ENCODE measurements at regions not wholly inside any gene's neighbourhood (a gene's known extent, or its start where the extent isn't known, plus 50 kb on each side); places are given as distances from the start of the nearest gene placed in this dataset.

GRCh38 chr10:23717913-23718312 is 279.0 kb downstream of the OTUD1 start:
- TF ChIP-seq EGR1 (IDR thresholded peaks at IDR 0.05; ENCODE audit: borderline replicate concordance in 1 of 2, low read depth in 2 of 2, low read length in 2 of 2), result no peak
- TF ChIP-seq CTCF (IDR thresholded peaks at IDR 0.05 in 2 of 3, conservative IDR thresholded peaks at IDR 0.05 in 1 of 3; ENCODE audit: control insufficient read depth in 2 of 3, extremely low read depth in 1 of 3, insufficient read depth in 1 of 3, low read depth in 3 of 3, low read length in 3 of 3), result no peak
- no peak for TF ChIP-seq EED (IDR thresholded peaks at IDR 0.05; ENCODE audit: low read depth)
- TF ChIP-seq SRF (IDR thresholded peaks at IDR 0.05; ENCODE audit: low read depth in 2 of 2, low read length in 2 of 2), result no peak
- TF ChIP-seq NRF1 (conservative IDR thresholded peaks at IDR 0.05; ENCODE audit: low read depth, low read length), result no peak
- no peak for TF ChIP-seq MXI1 (IDR thresholded peaks at IDR 0.05; ENCODE audit: low read depth, low read length)
- TF ChIP-seq NFXL1 (IDR thresholded peaks at IDR 0.05; ENCODE audit: borderline replicate concordance), result no peak

Measured in GM12878 (cell line).